ENCODE measurements at regions not wholly inside any gene's neighbourhood (a gene's known extent, or its start where the extent isn't known, plus 50 kb on each side); places are given as distances from the start of the nearest gene placed in this dataset.

GRCh38 chr6:19160081-19160730, 677.0 kb upstream of the ID4 start:
- no peak for DNase-seq
- Histone ChIP-seq H3K4me1 (ENCODE audit: low read depth) (no peaks in the 10 kb centered on the region), H3K36me3 (ENCODE audit: low read depth) (no peaks in the 10 kb centered on the region), H3K9me3 (no peaks in the 10 kb centered on the region), H3K4me3 (no peak overlapping the region)
- TF ChIP-seq CTCF (IDR thresholded peaks at IDR 0.05): no peak
- no peak for ATAC-seq
- intact Hi-C loops (cut with DNase I, micrococcal nuclease): no loop called here

DNA sequence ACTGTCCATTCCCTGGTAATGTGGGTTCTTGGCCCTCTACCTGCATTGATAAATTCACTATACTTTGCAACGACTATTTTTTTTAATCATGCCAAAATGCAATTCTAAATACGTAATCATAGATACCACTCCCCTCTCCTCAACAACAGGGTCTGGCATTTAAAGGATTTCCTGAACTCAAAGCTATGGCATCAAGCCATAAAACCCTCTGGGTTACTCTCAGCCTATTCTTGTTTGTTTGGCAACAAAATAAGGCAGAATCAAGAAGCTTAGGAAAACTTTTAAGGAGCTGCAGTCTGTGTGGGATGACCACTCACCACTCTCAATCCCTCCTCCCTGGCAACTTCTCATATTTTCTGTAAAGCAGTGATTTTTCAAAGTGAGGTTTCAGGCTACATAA, 669.9 kb upstream of the ID4 start:
- H3K36me3 ChIP-seq (ENCODE audit: low read depth): no peaks in the 10 kb centered on the region
- H3K4me1 ChIP-seq (ENCODE audit: low read depth): no peaks in the 10 kb centered on the region
- no peak for TF ChIP-seq CTCF (IDR thresholded peaks at IDR 0.05)
- DNase-seq (no peak), ATAC-seq (no peak)
- intact Hi-C loops (cut with DNase I, micrococcal nuclease): no loop called here
- H3K4me3 ChIP-seq: no peak overlapping the region
- no peaks in the 10 kb centered on the region for H3K9me3 ChIP-seq

DNA sequence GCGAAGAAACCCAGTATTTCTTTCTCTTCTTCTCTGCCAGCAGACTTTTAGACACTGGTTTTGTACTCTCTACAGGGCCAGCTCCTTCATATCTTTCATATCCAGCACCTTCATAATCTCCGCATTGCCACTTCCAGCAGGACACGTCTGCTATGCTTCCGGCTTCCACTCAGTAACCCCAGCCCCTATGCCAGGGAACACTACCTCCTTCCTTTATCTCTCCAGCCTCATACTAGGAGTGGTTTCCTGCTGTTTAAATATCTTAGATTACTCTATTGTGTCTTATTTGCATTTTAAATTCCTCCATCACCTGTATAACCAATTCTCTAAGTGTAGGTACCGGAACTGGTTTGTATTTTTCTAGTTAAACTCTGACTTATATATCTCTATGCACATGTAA, 667.8 kb upstream of the ID4 start:
- TF ChIP-seq CTCF (IDR thresholded peaks at IDR 0.05): no peak
- H3K4me1 ChIP-seq (ENCODE audit: low read depth): no peaks in the 10 kb centered on the region

GRCh38 chr6:19175023-19175422, 662.1 kb upstream of the ID4 start:
- H3K9me3 ChIP-seq: no peaks in the 10 kb centered on the region
- no peaks in the 10 kb centered on the region for H3K36me3 ChIP-seq (ENCODE audit: low read depth)
- DNase-seq (no peak), ATAC-seq (no peak)
- no peak overlapping the region for H3K4me3 ChIP-seq
- intact Hi-C loops (cut with DNase I, micrococcal nuclease): no loop called here
- H3K4me1 ChIP-seq (ENCODE audit: low read depth): no peaks in the 10 kb centered on the region
- no peak for TF ChIP-seq CTCF (IDR thresholded peaks at IDR 0.05)

More for the DNA sequence above, 667.8 kb upstream of the ID4 start:
- no peak for ATAC-seq
- intact Hi-C loops (cut with DNase I, micrococcal nuclease): no loop called here
- Histone ChIP-seq H3K36me3 (ENCODE audit: low read depth) (no peaks in the 10 kb centered on the region), H3K4me3 (no peak overlapping the region), H3K9me3 (no peaks in the 10 kb centered on the region)
- DNase-seq: no peak

DNA sequence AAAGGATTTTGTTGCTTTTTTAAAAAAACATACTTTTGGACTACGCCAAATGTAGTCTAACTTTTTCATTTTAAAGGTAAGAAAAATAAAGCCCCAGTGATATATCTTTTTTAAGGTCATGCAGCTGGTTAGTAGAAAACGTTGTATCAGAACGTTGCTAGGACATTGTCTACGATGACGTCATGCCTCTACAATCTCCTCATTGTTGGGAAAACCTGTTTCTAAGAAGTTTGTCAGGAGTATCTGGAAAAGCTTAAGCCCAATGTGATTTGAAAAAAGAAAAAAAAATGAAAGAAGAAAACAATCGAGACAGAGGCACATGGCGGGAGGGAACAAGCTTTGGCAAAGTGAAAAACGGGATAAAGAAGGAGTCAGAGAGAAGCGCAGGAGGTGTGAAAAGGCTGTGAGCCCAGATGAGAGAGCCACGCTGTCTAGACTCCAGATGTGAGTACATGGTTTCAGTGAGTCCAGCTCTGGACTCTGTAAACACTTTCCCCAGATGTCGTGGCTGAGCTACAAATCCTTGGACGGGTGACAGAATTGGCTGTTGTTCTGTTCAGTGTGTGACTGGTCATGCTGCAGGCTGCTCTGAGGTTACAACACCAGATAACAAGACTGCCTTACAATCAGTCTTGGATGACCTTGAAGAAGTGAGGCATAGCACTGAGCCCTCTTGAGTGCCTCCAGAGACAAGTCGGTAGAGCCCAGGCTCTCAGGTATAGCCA, 656.7 kb upstream of the ID4 start:
- H3K36me3 ChIP-seq (ENCODE audit: low read depth): no peaks in the 10 kb centered on the region
- no peaks in the 10 kb centered on the region for H3K9me3 ChIP-seq
- ATAC-seq (peak; percentile 73), DNase-seq (peak in 2 of 3 donors; percentile 32 to 51)
- TF ChIP-seq CTCF (IDR thresholded peaks at IDR 0.05): no peak
- no peaks in the 10 kb centered on the region for H3K4me1 ChIP-seq (ENCODE audit: low read depth)
- intact Hi-C loops (cut with DNase I, micrococcal nuclease): no loop called here
- H3K4me3 ChIP-seq: no peak overlapping the region
